ENCODE measurements at regions not wholly inside any gene's neighbourhood (a gene's known extent, or its start where the extent isn't known, plus 50 kb on each side); places are given as distances from the start of the nearest gene placed in this dataset.
"Not testable (repeated sequence)": the region's sequence is repeated elsewhere in the genome, so short reads cannot be mapped to it uniquely, and the experiment has no call there.

DNA sequence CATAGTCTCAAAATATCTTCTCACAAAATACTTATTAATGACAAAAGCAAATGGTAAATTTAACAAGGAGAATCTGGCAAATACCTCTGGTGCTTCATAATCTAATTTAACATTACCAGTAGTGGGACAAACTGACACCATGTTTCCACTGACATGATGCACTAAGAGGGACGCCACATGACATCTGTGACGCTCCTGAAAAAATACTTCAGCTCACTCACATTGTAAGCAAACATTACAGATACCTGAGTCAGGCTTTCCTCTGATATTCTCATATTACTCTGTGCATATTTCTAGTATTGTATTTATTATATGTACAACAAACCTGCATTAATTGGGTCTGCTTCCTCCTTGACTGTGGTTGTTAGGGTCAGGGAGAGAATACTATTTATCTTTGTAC is 56.7 kb upstream of the OSMR start:
- DNase-seq (ENCODE audit: low spot score), result no peak

DNA sequence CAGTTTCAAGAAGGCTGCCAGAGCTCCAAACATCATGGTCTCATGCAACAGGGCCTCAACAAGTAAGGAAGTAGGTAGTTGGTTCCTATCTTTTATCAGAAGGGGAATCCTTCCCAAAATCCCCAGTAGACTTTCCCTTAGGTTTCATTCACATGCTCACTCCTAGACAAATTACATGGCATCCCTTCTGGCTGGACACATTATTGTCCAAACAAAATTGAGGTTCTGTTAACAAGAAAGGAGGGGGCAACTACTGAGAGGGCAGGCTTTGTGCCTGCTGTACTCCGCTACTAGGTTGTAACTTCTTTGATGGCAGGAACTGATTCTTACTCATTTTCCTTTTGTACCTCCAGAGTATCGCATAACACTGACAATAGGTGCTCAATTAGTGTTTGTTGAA is 56.0 kb upstream of the OSMR start:
- no peak for DNase-seq (ENCODE audit: low spot score)

DNA sequence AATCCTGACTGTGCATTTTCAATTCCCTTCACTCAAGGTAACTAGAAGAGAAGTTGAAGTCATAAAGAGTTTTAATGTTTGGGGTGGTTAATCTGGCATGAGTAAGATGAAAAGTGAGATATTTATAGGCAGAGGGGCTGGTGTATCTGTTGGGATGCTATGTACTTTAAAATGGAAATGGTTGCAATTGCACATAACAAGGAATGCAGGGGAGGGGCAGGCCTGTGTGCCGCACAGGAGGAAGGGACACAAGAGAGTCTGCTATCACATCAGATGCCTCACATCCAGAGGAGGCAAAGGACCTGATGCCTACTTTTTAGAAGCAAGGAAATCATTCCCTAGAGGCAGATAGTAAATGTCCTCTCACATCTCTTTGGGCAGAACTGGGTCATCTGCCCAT is 55.5 kb upstream of the OSMR start:
- DNase-seq (ENCODE audit: low spot score), result no peak

DNA sequence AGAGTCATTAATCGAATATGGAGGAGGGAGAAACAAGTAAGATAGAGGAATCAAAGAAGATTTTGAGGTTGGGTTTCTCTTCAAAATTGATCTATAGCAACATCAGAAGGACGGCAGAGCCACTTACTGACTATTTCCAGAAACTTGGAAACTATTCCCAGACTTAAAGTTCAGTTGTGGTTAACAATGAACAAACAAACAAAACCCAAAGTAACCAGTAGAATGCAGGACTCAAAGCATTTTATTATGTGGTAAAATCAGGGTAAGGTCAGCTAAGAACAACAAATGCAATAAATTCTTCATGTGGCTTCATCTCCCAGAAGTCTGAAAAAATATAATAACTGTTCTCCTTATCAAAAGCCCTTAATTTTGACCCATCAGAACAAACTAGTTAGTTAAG is 54.9 kb upstream of the OSMR start:
- no peak for DNase-seq (ENCODE audit: low spot score)

DNA sequence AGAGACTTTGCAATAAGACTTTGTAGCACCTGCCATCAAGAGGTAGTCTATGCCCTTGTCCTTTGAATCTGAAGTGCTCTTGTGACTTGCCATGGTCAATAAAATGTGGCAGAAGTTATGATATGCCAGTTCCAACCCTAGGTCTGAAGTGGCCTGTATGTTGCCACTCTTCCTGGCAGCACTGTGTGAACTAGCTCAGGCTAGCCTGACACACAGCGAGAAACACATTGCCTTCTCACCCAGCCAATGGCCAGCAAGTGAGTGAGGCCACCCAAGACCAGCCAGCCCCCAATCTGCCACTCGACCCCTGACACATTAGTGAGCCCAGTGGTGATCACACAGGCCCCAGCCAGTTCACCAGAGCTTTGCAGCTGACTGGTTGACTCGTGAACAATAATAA is 52.7 kb upstream of the OSMR start:
- no peak for DNase-seq (ENCODE audit: low spot score)

DNA sequence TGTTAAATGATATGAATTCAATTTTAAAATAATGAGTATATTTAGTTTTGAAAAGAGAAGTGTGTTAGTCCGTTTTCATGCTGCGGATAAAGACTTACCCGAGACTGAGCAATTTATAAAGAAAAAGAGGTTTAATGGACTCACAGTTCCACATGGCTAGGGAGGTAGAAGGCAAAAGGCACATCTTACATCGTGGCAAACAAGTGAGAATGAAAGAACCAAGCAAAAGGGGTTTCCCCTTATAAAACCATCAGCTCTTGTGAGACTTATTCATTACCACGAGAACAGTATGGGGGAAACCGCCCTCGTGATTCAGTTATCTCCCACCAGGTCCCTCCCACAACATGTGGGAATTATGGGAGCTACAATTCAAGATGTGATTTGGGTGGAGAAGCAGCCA is 51.8 kb upstream of the OSMR start:
- DNase-seq (ENCODE audit: low spot score), result not testable (repeated sequence)

DNA sequence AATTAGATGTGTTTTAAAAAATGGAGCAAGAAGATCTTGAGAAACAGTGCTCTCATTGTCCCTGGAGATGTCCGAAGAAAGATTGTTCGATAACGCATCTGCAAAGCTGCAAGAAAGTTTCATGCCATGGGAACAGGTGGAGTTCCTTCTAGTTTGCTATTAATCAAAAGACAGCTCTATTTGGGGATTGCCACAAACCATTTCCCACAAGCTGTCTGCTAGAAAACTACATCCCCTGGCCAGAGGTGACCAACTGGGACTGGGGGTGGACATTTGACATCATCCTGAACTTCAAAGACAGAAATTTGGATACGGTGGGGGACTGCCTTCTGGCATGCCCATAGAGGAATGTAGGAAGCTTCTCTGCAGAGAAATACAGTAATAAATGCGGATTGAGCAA is 50.8 kb upstream of the OSMR start:
- no peak for DNase-seq (ENCODE audit: low spot score)

DNA sequence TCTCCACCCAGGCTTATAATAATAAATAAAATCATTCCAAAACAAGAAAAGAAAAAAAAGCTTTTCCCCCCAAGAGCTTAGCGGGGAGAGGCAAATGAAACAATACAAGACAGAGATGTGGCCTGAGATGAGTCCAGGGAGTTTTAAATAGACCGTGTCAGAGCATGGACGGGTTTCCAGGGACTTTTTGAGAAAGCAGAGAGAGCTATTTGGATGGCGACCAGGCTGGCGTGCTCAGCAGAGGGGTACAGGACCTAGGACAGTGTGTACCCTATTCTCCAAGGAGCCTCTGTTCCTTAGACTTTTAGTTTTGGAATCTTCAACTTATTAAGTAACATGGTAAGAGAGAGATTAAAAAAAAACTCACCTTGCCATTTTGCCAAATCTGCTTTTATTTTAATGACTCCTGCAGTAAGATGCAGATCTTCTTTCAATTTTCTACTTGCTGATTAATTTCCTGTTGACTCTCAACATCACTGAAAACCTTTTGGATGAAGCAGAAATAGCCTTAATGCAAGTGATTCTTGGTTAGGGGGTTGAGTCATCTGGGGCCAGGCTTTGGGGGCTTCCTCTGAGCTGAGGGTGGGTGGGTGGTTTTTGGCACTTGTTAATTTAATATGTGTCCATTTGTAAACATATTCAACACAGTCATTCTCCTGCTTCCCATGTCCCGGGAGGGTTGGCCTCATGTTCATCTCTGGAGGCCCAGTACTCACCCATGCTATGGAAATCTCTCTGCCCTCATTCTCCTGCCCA is 49.6 kb upstream of the OSMR start:
- DNase-seq (ENCODE audit: low spot score), result no peak

Data from hepatic stellate cell (primary cell).